ENCODE measurements at regions not wholly inside any gene's neighbourhood (a gene's known extent, or its start where the extent isn't known, plus 50 kb on each side); places are given as distances from the start of the nearest gene placed in this dataset.

DNA sequence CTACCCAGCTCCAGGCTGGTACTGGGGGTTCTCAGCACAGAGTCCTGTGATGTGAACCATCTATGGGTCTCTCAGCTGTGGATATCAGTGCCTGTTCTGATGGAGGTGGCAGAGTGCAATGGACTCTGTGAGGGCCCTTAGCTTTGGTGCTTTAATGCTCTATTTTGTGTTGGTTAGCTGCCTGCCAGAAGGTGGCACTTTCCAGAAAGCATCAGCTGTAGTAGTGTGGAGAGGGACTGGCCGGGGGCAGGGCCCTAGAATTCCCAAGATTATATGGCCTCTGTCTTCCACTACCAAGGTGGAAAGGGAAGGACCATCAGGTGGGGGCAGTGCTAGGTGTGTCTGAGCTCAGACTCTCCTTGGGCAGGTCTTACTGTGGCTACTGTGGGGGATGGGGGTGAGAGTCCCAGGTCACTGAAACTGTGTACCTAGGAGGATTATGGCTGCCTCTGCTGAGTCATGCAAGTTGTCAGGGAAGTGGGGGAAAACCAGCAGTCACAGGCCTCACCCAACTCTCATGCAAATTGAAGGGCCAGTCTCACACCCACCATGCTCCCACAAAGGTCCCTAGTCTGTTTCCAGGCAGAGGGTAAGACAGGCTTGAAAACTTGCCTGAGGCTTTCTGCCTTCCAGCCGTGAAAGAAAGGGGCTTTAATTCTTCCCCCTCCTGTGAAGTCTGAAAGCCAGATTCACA is 878.1 kb downstream of the C12orf50 start:
- Histone ChIP-seq H3K27ac (ENCODE audit: extremely low read depth, low read depth, low read length) (no peak overlapping the region), H3K4me1 (ENCODE audit: control insufficient read depth, insufficient read depth, low read length) (no peaks in the 10 kb centered on the region), H3K4me3 (ENCODE audit: low read depth, low read length) (no peak overlapping the region), H3K9me3 (ENCODE audit: control insufficient read depth, insufficient read depth, low read depth, low read length) (no peaks in the 10 kb centered on the region), H3K36me3 (ENCODE audit: control insufficient read depth in 2 of 2, insufficient read depth in 1 of 2, low read length in 2 of 2) (no peaks in the 10 kb centered on the region)
- POLR2A ChIA-PET: no interaction called here
- CTCF ChIA-PET: no interaction called here
- TF ChIP-seq ZNF394 (tag by site-specific recombination; IDR thresholded peaks at IDR 0.05; ENCODE audit: borderline replicate concordance) (no peak), ZNF501 (tag by site-specific recombination; IDR thresholded peaks at IDR 0.05) (no peak), ZNF214 (tag by site-specific recombination; IDR thresholded peaks at IDR 0.05; ENCODE audit: borderline replicate concordance) (no peak), ZBTB20 (tag by site-specific recombination; IDR thresholded peaks at IDR 0.05) (no peak), ZNF426 (tag by site-specific recombination; IDR thresholded peaks at IDR 0.05) (no peak), ZNF132 (tag by site-specific recombination; IDR thresholded peaks at IDR 0.05; ENCODE audit: borderline replicate concordance) (no peak)
- TF ChIP-seq, protein P1, sequence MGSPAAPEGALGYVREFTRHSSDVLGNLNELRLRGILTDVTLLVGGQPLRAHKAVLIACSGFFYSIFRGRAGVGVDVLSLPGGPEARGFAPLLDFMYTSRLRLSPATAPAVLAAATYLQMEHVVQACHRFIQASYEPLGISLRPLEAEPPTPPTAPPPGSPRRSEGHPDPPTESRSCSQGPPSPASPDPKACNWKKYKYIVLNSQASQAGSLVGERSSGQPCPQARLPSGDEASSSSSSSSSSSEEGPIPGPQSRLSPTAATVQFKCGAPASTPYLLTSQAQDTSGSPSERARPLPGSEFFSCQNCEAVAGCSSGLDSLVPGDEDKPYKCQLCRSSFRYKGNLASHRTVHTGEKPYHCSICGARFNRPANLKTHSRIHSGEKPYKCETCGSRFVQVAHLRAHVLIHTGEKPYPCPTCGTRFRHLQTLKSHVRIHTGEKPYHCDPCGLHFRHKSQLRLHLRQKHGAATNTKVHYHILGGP (tag by site-specific recombination; IDR thresholded peaks at IDR 0.05): no peak
- TF ChIP-seq, protein P2, sequence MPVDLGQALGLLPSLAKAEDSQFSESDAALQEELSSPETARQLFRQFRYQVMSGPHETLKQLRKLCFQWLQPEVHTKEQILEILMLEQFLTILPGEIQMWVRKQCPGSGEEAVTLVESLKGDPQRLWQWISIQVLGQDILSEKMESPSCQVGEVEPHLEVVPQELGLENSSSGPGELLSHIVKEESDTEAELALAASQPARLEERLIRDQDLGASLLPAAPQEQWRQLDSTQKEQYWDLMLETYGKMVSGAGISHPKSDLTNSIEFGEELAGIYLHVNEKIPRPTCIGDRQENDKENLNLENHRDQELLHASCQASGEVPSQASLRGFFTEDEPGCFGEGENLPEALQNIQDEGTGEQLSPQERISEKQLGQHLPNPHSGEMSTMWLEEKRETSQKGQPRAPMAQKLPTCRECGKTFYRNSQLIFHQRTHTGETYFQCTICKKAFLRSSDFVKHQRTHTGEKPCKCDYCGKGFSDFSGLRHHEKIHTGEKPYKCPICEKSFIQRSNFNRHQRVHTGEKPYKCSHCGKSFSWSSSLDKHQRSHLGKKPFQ (tag by site-specific recombination; IDR thresholded peaks at IDR 0.05): no peak
- TF ChIP-seq, protein P3, sequence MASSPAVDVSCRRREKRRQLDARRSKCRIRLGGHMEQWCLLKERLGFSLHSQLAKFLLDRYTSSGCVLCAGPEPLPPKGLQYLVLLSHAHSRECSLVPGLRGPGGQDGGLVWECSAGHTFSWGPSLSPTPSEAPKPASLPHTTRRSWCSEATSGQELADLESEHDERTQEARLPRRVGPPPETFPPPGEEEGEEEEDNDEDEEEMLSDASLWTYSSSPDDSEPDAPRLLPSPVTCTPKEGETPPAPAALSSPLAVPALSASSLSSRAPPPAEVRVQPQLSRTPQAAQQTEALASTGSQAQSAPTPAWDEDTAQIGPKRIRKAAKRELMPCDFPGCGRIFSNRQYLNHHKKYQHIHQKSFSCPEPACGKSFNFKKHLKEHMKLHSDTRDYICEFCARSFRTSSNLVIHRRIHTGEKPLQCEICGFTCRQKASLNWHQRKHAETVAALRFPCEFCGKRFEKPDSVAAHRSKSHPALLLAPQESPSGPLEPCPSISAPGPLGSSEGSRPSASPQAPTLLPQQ (tag by site-specific recombination; IDR thresholded peaks at IDR 0.05): no peak
- TF ChIP-seq, protein P4, sequence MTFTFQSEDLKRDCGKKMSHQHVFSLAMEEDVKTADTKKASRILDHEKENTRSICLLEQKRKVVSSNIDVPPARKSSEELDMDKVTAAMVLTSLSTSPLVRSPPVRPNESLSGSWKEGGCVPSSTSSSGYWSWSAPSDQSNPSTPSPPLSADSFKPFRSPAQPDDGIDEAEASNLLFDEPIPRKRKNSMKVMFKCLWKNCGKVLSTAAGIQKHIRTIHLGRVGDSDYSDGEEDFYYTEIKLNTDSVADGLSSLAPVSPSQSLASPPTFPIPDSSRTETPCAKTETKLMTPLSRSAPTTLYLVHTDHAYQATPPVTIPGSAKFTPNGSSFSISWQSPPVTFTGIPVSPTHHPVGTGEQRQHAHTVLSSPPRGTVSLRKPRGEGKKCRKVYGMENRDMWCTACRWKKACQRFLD (tag by site-specific recombination; IDR thresholded peaks at IDR 0.05): no peak
- TF ChIP-seq, protein P5, sequence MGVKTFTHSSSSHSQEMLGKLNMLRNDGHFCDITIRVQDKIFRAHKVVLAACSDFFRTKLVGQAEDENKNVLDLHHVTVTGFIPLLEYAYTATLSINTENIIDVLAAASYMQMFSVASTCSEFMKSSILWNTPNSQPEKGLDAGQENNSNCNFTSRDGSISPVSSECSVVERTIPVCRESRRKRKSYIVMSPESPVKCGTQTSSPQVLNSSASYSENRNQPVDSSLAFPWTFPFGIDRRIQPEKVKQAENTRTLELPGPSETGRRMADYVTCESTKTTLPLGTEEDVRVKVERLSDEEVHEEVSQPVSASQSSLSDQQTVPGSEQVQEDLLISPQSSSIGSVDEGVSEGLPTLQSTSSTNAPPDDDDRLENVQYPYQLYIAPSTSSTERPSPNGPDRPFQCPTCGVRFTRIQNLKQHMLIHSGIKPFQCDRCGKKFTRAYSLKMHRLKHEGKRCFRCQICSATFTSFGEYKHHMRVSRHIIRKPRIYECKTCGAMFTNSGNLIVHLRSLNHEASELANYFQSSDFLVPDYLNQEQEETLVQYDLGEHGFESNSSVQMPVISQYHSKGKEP (tag by site-specific recombination; IDR thresholded peaks at IDR 0.05): no peak

DNA sequence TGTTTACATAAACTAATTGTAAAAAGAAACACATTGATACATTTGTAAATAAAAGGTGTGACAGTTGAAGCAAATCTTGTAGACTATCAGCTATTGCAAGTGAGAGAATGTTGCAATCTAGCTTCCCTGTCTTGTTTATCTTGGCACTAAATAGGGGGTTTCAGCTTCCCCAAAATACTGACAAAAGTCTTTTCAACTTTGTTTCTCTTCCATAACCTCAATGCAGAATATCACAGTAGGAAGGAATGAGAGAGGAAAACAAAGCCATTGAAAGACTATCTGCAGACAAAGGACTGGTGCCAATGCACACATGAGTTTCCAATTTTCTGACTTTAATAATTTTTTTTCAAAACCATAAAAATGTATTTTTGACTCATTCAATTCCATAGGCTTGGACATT is 886.2 kb upstream of the MGAT4C start:
- H3K9me3 ChIP-seq (ENCODE audit: control insufficient read depth, insufficient read depth, low read depth, low read length): no peaks in the 10 kb centered on the region
- H3K27ac ChIP-seq (ENCODE audit: extremely low read depth, low read depth, low read length): no peak overlapping the region
- TF ChIP-seq ZFP3 (tag by site-specific recombination; IDR thresholded peaks at IDR 0.05; ENCODE audit: low read depth) (no peak), ZNF121 (tag by site-specific recombination; IDR thresholded peaks at IDR 0.05) (no peak), ZNF596 (tag by site-specific recombination; IDR thresholded peaks at IDR 0.05) (no peak)
- TF ChIP-seq, protein P6, sequence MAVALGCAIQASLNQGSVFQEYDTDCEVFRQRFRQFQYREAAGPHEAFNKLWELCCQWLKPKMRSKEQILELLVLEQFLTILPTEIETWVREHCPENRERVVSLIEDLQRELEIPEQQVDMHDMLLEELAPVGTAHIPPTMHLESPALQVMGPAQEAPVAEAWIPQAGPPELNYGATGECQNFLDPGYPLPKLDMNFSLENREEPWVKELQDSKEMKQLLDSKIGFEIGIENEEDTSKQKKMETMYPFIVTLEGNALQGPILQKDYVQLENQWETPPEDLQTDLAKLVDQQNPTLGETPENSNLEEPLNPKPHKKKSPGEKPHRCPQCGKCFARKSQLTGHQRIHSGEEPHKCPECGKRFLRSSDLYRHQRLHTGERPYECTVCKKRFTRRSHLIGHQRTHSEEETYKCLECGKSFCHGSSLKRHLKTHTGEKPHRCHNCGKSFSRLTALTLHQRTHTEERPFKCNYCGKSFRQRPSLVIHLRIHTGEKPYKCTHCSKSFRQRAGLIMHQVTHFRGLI (tag by site-specific recombination; IDR thresholded peaks at IDR 0.05): no peak
- TF ChIP-seq, protein P7, sequence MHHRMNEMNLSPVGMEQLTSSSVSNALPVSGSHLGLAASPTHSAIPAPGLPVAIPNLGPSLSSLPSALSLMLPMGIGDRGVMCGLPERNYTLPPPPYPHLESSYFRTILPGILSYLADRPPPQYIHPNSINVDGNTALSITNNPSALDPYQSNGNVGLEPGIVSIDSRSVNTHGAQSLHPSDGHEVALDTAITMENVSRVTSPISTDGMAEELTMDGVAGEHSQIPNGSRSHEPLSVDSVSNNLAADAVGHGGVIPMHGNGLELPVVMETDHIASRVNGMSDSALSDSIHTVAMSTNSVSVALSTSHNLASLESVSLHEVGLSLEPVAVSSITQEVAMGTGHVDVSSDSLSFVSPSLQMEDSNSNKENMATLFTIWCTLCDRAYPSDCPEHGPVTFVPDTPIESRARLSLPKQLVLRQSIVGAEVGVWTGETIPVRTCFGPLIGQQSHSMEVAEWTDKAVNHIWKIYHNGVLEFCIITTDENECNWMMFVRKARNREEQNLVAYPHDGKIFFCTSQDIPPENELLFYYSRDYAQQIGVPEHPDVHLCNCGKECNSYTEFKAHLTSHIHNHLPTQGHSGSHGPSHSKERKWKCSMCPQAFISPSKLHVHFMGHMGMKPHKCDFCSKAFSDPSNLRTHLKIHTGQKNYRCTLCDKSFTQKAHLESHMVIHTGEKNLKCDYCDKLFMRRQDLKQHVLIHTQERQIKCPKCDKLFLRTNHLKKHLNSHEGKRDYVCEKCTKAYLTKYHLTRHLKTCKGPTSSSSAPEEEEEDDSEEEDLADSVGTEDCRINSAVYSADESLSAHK (tag by site-specific recombination; IDR thresholded peaks at IDR 0.05): no peak
- ChIA-PET POLR2A (no interaction called here), CTCF (interaction anchor here (0.7 kb wide), 2 partner anchors 228 to 1219 kb away, joined by 3 read pairs; no protein-coding TSS in a partner anchor)
- H3K4me1 ChIP-seq (ENCODE audit: control insufficient read depth, insufficient read depth, low read length): no peaks in the 10 kb centered on the region
- no peak overlapping the region for H3K4me3 ChIP-seq (ENCODE audit: low read depth, low read length)
- no peaks in the 10 kb centered on the region for H3K36me3 ChIP-seq (ENCODE audit: control insufficient read depth in 2 of 2, insufficient read depth in 1 of 2, low read length in 2 of 2)
